DOHH2 (cell line): ENCODE measurements at regions not wholly inside any gene's neighbourhood (a gene's known extent, or its start where the extent isn't known, plus 50 kb on each side); places are given as distances from the start of the nearest gene placed in this dataset.

Experiments
- H3F3A ChIP-seq: fragments of 200-600 bp; sonication (generic), shearing (Covaris generic); 2 replicates; pipeline ENCODE4 v1.6.0; 2016; ENCODE audit warnings: antibody characterized with exemption, mild to moderate bottlenecking; ENCODE audit not compliant: control insufficient read depth, insufficient read depth
- H3K27ac ChIP-seq: fragments of 200-600 bp; sonication (generic); 2 replicates; pipeline ENCODE4 v1.5.1; 2014; ENCODE audit warnings: low read depth, mild to moderate bottlenecking, low read length, moderate library complexity
- H3K27me3 ChIP-seq: fragments of 200-600 bp; sonication (generic); 2 replicates; pipeline ENCODE4 v1.6.1; 2014; ENCODE audit warnings: mild to moderate bottlenecking, low read length, mixed read lengths; ENCODE audit not compliant: control insufficient read depth
- H3K36me3 ChIP-seq: fragments of 200-600 bp; sonication (generic); 2 replicates; pipeline ENCODE4 v1.6.1; 2014; ENCODE audit warnings: mild to moderate bottlenecking, low read length, moderate library complexity, mixed read lengths; ENCODE audit not compliant: control insufficient read depth
- H3K4me1 ChIP-seq: fragments of 200-600 bp; sonication (generic); 2 replicates; pipeline ENCODE4 v1.6.1; 2014; ENCODE audit warnings: mild to moderate bottlenecking, low read length, mixed read lengths; ENCODE audit not compliant: control insufficient read depth
- H3K4me2 ChIP-seq: fragments of 200-600 bp; sonication (generic); 2 replicates; pipeline ENCODE4 v1.6.0; 2014; ENCODE audit warnings: mild to moderate bottlenecking, low read length, moderate library complexity
- H3K4me3 ChIP-seq: fragments of 200-600 bp; sonication (generic); 2 replicates; pipeline ENCODE4 v1.5.1; 2014; ENCODE audit warnings: mild to moderate bottlenecking, low read length, mixed read lengths
- H3K79me2 ChIP-seq: fragments of 200-600 bp; sonication (generic); 2 replicates; pipeline ENCODE4 v1.6.1; 2014; ENCODE audit warnings: mild to moderate bottlenecking, low read length, mixed read lengths; ENCODE audit not compliant: control insufficient read depth
- H3K9me2 ChIP-seq: fragments of 200-600 bp; sonication (generic); replicated peaks from 2 replicates; pipeline ENCODE4 v1.6.1; 2014; ENCODE audit warnings: mild to moderate bottlenecking, low read length, mixed read lengths; ENCODE audit not compliant: control insufficient read depth
- H3K9me3 ChIP-seq: fragments of 200-600 bp; sonication (generic); 2 replicates; pipeline ENCODE4 v1.6.1; 2014; ENCODE audit warnings: antibody characterized with exemption, low read length, mixed read lengths; ENCODE audit not compliant: control insufficient read depth, insufficient read depth
- H4K20me1 ChIP-seq: fragments of 200-600 bp; sonication (generic); 2 replicates; pipeline ENCODE4 v1.6.0; 2014; ENCODE audit warnings: low read depth, mild to moderate bottlenecking, antibody characterized with exemption, low read length, moderate library complexity; ENCODE audit not compliant: control insufficient read depth, insufficient read depth
- EZH2phosphoT487 ChIP-seq: fragments of 200-600 bp; sonication (generic); IDR thresholded peaks from 2 replicates; pipeline ENCODE4 v1.6.1; 2017; ENCODE audit warnings: borderline replicate concordance, mild to moderate bottlenecking, antibody characterized with exemption, low read length, moderate library complexity, mixed read lengths
- TF ChIP-seq, protein P1 (sequence below): fragments of 200-600 bp; sonication (generic); IDR thresholded peaks from one replicate; pipeline ENCODE4 v1.5.1; 2014; ENCODE audit warnings: antibody characterized with exemption, mild to moderate bottlenecking, low read depth, low read length; ENCODE audit not compliant: poor library complexity, severe bottlenecking

DNA sequence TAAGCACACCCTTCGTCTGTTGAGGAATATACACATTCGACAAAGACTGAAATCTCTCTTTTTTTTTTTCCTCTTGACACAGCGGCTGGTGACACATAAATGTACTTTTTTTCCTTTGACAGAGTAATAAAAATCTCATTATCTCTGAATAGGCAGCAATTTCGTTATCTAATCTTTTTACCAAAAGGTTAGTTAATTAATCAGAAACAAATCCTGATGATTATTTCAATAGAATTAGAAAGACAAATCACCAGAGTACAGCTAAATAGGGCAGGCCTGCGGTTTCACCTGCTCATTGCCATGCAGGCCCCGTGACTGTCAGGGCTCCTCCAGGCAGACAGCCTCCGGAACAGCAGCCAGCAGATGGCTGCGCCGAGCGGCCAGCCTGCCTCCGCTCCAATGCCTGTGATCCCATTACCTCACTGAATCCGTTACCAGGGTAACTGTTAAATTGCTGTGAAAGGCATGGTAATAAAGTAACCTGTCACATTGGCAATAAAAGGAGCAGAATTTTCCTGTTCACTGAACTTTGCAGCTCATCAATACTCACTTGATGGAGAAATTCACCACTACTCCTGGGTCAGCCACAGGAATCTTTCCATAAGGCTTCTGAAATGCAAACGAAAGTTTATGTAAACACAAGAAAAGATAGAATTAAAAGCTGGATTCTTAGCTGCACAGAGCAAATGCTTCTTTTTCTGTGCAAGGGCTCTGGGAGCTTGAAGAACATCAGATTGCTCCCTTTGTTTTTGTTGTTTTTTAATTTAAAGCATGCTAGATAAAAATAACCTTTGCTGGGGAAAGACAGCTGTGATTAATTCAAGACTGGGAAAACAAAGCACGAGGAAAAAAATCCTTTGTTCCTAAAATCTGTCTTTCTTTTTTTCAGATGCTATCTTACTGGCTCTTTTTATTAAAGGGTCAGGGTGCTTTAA is 666.4 kb upstream of the ZNF608 start:
- no peaks in the 10 kb centered on the region for H3K27me3 ChIP-seq
- H3K4me3 ChIP-seq: peak overlapping the region; percentile 9
- no peaks in the 10 kb centered on the region for H3K9me3 ChIP-seq
- H3K27ac ChIP-seq: no peak overlapping the region
- H3K4me2 ChIP-seq: peak overlapping the region; percentile 55
- no peaks in the 10 kb centered on the region for H3K36me3 ChIP-seq
- no peaks in the 10 kb centered on the region for H3F3A ChIP-seq
- H4K20me1 ChIP-seq: no peaks in the 10 kb centered on the region
- H3K79me2 ChIP-seq: no peaks in the 10 kb centered on the region
- H3K4me1 ChIP-seq: peaks cover 26% of the 10 kb centered on the region
- H3K9me2 ChIP-seq: no peaks in the 10 kb centered on the region
- TF ChIP-seq, protein P1, sequence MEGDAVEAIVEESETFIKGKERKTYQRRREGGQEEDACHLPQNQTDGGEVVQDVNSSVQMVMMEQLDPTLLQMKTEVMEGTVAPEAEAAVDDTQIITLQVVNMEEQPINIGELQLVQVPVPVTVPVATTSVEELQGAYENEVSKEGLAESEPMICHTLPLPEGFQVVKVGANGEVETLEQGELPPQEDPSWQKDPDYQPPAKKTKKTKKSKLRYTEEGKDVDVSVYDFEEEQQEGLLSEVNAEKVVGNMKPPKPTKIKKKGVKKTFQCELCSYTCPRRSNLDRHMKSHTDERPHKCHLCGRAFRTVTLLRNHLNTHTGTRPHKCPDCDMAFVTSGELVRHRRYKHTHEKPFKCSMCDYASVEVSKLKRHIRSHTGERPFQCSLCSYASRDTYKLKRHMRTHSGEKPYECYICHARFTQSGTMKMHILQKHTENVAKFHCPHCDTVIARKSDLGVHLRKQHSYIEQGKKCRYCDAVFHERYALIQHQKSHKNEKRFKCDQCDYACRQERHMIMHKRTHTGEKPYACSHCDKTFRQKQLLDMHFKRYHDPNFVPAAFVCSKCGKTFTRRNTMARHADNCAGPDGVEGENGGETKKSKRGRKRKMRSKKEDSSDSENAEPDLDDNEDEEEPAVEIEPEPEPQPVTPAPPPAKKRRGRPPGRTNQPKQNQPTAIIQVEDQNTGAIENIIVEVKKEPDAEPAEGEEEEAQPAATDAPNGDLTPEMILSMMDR: peak; percentile 25
- no peak for TF ChIP-seq EZH2phosphoT487

DNA sequence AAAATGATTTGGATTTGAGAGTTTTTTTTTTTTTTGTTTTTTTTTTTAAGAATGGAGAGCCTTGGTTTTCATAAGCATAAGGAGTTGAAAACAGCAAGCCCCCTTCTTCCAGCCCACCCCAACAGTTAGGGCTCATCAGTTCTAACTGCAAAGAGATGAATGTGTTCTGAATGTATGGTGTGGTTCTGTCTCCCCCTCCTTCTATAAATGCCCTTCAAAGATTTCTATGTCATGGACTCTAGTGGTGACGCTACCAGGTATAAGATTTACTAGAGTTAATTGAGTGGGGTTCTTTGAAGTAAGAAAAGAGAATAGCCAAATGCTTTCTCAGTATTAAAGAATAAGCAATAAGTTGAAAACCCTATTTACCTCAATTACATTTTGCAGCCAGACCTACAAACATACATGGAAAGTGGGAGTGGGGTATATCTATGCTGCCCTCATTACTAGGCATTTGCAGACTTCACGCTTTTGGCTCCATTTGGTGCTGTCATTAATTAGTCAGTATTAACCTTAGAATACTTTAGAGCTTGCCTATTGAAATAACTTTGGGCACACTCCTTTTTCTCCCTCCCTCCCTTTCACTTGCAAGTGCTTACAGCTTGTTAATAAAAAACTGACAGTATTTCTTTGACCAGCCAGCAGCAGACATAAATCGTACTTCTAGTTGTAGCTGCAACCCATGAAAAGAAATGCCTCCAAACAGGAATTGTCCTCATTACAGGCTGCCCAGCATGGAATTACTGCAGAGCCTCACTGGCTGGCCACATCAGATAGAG is 667.2 kb upstream of the ZNF608 start:
- Histone ChIP-seq H3K27me3 (no peaks in the 10 kb centered on the region), H3K36me3 (no peaks in the 10 kb centered on the region), H3K4me2 (no peak overlapping the region), H3K4me1 (peaks cover 26% of the 10 kb centered on the region), H3F3A (no peaks in the 10 kb centered on the region), H4K20me1 (no peaks in the 10 kb centered on the region), H3K4me3 (no peak overlapping the region), H3K27ac (no peak overlapping the region), H3K79me2 (no peaks in the 10 kb centered on the region), H3K9me2 (no peaks in the 10 kb centered on the region), H3K9me3 (no peaks in the 10 kb centered on the region)
- TF ChIP-seq, protein P1: no peak
- no peak for TF ChIP-seq EZH2phosphoT487

DNA sequence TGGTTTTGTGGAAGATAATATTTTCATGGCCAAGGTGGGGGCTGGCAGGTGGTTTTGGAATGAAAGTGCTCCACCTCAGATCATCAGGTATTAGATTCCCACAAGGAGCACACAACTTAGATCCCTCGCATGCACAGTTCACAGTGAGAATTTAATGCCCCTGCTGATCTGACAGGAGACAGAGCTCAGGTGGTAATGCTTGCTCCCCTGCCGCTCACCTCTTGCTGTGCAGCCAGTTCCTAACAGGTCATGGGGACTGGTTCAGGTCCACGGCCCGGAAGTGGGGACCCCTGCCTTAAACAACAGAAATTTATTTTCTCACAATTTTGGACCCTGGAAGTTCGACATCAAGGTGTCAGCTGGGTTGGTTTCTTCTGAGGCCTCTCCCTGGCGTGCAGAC is 668.7 kb upstream of the ZNF608 start:
- H3K27ac ChIP-seq: no peak overlapping the region
- H3K27me3 ChIP-seq: no peaks in the 10 kb centered on the region
- no peaks in the 10 kb centered on the region for H3K79me2 ChIP-seq
- no peaks in the 10 kb centered on the region for H4K20me1 ChIP-seq
- H3K9me3 ChIP-seq: no peaks in the 10 kb centered on the region
- peaks cover 26% of the 10 kb centered on the region for H3K4me1 ChIP-seq
- TF ChIP-seq, protein P1: no peak
- no peak for TF ChIP-seq EZH2phosphoT487
- no peaks in the 10 kb centered on the region for H3K9me2 ChIP-seq
- no peak overlapping the region for H3K4me2 ChIP-seq
- no peaks in the 10 kb centered on the region for H3K36me3 ChIP-seq
- H3K4me3 ChIP-seq: no peak overlapping the region
- H3F3A ChIP-seq: no peaks in the 10 kb centered on the region
